ENCODE measurements at regions not wholly inside any gene's neighbourhood (a gene's known extent, or its start where the extent isn't known, plus 50 kb on each side); places are given as distances from the start of the nearest gene placed in this dataset.

DNA sequence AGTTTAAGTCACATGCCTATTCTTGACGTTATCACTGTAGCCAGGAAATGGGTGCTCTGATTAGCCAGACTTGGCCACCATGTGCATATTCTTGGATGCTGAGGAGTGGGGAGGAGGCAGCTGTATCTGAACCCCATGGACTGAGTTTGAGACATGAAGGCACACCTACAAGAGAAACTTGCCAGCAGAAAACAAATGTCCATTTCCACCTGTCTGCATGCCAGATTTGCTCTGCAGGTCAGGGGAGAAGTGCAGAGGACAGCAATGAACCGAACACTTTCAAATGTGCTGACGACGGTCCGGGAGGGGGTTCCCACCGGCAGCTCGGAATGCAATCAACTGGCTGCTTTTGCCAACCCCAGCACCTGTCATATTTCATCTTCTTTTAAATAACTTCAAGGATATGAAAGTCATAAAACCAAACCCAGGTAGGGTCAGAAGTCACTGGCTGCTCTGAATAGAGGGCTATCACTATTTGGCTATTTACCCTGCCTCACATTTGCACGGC lies 287.8 kb upstream of the N4BP1 start:
- TF ChIP-seq, protein P1, sequence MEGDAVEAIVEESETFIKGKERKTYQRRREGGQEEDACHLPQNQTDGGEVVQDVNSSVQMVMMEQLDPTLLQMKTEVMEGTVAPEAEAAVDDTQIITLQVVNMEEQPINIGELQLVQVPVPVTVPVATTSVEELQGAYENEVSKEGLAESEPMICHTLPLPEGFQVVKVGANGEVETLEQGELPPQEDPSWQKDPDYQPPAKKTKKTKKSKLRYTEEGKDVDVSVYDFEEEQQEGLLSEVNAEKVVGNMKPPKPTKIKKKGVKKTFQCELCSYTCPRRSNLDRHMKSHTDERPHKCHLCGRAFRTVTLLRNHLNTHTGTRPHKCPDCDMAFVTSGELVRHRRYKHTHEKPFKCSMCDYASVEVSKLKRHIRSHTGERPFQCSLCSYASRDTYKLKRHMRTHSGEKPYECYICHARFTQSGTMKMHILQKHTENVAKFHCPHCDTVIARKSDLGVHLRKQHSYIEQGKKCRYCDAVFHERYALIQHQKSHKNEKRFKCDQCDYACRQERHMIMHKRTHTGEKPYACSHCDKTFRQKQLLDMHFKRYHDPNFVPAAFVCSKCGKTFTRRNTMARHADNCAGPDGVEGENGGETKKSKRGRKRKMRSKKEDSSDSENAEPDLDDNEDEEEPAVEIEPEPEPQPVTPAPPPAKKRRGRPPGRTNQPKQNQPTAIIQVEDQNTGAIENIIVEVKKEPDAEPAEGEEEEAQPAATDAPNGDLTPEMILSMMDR (IDR thresholded peaks at IDR 0.05) = no peak
- no peak for TF ChIP-seq POLR2A (IDR thresholded peaks at IDR 0.05)
